COR-L47 (cell line): ENCODE measurements at regions not wholly inside any gene's neighbourhood (a gene's known extent, or its start where the extent isn't known, plus 50 kb on each side); places are given as distances from the start of the nearest gene placed in this dataset.
"Not testable (repeated sequence)": the region's sequence is repeated elsewhere in the genome, so short reads cannot be mapped to it uniquely, and the experiment has no call there.

Experiments
- DNase-seq: peaks from one replicate; lab custom pipeline; 2025; lab: John Stamatoyannopoulos, UW

DNA sequence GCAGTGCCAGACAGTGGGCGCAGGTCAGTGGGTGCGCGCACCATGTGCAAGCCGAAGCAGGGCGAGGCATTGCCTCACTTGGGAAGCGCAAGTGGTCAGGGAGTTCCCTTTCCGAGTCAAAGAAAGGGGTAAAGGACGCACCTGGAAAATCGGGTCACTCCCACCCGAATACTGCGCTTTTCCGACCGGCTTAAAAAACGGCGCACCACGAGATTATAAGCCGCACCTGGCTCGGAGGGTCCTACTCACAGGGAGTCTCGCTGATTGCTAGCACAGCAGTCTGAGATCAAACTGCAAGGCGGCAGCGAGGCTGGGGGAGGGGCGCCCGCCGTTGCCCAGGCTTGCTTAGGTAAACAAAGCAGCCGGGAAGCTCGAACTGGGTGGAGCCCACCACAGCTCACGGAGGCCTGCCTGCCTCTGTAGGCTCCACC lies 77.9 kb downstream of the NR4A2 start:
- peak; percentile 21 for DNase-seq

DNA sequence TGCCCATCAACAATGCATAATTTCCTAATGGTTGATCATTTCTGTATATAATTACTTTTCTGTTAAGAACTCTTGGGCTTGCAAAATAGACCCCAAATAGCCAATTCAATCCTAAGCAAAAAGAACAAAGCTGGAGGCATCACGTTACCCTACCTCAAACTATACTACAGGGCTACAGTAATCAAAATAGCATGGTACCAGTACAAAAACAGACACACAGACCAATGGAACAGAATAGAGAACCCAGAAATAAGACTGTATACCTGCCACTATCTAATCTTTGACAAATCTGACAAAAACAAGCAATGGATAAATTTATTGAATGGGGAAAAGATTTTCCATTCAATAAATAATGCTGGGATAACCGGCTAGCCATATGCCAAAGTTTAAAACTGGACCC lies 78.8 kb downstream of the NR4A2 start:
- no peak for DNase-seq

DNA sequence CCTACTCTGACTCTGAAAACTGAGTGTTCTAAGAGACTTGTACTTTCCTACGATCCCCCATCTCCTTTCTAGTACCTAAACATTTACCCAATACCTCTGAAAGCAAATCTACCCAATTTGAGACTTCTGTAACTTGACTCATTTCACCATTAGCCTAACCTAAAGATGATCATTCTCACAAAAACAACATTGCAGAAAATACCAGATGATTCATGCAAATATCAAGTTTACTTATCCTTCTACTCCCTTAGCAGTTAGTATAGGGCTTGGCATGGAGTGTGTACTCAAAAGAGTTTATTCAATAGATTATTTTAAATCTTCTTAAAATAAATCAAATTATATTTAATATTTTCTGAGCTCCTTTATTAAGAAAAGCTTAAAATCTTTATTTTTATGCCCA lies 89.6 kb downstream of the NR4A2 start:
- DNase-seq = no peak

DNA sequence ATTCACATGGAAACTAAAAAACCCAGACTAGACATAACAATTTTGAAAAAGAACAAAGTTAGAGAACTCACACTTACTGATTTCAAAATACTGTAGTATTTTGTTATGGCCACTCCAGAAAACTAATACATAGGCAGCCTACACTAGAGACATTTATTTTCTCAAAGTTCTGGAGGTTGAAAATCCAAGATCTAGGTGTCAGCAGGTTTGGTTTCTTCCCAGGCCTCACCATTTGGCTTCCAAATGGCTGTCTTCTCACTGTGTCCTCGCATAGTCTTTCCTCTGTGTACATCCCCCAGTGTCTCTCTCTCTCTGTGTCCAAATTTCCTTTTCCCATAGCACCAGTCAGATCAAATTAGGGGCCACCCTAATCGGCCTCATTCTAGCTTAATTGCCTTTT lies 95.0 kb downstream of the NR4A2 start:
- DNase-seq = no peak

DNA sequence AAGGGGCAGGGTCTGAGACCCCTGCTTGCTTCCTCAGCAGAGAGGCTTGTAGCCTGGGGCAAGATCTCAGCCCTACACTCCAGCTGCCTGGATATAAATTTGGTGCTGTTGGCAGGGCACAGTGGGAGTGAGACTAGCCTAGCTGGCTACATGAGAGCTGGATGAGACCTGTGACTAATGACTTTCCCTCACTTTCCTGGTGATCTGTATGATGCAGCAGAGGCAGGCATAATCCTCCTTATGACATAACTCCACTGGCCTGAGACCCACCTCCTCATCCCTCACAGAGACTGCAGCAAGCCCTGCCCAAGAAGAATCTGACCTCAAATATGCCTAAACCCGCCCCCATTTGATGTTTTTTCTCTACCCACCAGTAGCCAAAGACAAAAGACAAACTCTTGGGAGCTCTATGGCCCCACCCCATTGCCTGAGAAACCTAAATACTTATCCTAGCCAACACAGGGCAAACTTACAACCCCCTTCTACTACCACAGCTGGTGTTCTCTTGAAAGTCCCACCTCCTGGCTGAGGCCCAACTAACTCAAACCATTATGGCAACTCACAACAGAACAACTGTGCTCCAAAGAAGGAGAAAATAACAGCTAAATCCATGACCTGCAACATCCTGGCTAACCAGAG lies 102.7 kb downstream of the NR4A2 start:
- peak; percentile 2 for DNase-seq

DNA sequence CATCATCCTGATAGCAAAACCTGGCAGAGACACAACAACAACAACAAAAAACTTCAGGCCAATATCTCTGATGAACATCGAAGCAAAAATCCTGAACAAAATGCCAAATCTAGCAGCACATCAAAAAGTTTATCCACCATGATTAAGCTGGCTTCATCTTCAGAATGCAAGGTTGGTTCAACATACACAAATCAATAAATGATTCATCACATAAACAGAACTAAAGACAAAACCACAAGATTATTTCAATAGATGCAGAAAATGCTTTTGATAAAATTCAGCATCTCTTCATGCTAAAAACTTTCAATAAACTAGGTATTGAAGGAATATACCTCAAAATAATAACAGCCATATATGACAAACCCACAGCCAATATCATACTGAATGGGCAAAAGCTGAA lies 109.2 kb downstream of the NR4A2 start:
- DNase-seq = not testable (repeated sequence)

DNA sequence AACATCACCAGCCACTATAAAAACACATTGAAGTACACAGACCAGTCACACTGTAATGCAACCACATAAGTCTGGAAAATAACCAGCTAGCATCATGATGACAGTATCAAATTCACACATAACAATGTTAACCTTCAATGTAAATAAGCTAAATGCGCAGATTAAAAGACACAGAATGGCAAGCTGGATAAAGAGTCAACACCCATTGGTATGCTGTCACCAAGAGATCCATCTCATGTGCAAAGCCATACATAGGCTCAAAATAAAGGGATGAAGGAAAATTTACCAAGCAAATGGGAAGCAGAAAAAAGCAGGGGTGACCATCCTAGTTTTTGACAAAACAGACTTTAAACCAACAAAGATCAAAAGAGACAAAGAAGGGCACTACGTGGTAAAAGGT lies 110.8 kb downstream of the NR4A2 start:
- DNase-seq = no peak

DNA sequence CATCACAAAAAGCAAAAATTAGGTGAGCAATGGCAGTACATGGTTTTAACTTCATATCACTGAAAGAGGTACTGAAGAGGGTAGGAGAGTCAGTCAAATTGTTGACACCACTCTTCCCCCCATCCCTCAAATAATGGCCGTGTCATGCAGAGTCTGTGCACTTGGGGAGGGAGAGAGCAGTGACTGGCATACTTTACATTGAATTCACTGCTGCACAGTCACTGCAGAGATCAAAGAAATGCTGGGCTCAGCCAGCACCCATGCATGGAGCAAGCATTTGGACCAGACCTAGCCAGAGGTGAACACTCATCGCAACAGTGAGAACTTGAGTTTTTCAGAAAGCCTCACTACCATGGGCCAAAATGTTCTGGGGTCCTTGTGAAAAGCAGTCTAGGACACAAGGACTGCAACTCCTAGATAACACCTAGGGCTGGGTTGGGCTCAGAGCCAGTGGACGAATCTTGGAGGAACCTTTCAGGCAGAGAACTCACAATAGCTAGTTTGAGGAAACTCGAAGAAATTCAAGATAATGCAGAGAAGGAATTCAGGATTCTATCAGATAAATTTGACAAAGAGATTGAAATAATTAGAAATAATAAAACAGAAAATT lies 112.9 kb downstream of the NR4A2 start:
- DNase-seq = no peak

DNA sequence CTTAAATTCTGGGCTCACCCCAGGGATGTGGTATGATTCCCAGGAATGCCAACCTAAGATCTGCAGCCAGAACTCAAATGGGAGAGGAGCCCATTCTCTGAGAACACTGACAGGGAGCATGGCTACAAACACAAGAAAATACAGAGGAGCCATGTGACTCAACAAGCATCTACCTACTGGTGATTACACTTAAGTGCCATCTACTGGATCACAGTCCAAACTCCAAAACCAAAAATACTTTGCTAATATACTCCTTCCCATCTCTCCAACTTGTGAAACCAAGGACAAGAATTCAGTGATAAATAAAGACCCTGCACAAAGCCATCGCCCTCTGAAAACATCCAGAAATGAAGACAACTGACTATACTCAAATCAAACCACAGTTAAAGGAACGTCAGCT lies 116.9 kb downstream of the NR4A2 start:
- DNase-seq = no peak

DNA sequence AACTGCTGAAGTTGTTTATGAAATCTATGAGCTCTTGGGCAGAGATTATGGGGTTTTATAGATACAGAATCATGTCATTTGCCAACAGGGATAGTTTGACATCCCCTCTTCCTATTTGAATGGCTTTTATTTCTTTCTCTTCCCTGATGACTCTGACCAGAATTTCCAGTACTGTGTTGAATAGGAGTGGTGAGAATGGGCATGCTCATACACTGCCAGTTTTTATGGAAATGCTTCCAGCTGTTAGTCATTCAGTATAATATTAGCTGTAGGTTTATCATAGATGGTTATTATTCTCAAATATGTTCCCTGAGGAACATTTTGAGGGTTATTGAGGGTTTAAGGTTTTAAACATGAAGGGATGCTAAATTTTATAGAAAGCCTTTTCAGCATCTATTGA lies 121.2 kb downstream of the NR4A2 start:
- no peak for DNase-seq

DNA sequence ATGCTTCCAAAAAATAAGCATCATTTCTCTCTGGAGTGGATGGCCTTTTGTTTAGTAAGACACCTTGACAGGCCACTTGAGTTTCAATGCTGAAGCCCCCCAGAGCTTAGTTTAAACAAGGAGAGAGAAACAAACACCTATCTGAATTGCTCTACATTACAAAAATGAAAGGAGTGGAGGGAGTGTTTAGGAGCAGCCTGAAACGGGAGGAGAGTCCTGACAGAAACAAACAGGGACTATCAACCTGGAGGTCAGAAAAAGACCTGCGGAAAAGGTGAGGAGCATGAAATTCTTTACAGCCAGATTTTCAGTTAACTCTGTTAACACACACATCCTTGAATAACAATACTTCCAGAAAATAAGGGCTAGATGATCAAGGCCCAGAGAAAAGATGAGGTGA lies 126.2 kb downstream of the NR4A2 start:
- no peak for DNase-seq

DNA sequence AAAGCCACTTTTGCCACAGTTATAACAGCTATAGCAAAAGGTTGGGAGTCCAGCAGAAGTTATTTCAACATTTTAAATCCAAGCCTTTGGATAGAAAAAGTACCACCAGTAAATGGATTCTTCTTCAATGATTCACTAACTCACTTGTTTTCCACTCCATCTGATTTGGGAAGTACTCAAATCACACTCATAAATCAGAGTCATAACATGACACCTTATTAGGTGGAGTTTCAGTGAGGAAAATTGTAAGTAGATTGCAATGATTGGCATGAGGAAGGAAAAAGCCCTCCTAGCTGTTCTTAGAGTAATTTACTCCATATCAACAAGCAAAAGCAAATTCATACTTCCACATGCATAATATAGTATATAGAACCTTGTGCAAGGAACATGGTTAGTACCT lies 132.9 kb downstream of the NR4A2 start:
- DNase-seq = no peak

DNA sequence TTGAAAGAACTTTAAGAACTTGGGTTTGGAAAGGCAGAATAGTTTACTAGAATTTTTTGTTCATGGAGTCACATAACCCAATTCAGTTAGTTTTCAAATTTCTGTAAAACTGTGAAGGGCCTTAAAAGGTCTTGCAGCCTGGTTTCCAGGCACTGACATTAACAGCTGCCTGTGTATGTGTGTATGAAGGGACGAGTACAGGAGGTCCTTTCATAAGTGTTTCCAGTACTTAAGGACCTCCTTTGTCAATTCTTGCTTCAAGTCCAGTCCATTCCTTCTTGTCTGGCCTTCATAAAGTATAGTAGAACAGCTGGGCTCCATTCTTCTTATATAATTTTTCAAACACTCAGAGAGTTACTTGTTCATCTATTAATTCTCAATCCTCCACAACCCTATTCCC lies 136.5 kb downstream of the NR4A2 start:
- no peak for DNase-seq

DNA sequence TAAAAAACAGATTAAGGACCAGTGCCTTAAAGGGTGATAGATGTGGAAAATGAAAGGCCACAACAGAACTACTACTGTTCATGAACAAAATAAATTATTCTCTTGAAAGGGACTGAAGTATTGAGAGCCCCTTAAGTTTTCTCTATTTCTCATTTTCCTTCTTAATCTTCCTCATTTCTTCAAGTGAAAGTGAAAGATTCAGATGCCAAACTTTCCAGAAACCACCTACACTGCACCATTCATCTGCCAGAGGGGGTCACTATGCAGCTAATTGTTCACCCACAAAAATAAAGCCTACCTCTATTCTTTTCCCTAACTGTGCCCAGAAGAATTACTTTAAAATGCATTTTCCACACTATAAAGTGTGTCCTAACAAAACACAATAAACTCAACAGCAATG lies 140.1 kb downstream of the NR4A2 start:
- DNase-seq = no peak

DNA sequence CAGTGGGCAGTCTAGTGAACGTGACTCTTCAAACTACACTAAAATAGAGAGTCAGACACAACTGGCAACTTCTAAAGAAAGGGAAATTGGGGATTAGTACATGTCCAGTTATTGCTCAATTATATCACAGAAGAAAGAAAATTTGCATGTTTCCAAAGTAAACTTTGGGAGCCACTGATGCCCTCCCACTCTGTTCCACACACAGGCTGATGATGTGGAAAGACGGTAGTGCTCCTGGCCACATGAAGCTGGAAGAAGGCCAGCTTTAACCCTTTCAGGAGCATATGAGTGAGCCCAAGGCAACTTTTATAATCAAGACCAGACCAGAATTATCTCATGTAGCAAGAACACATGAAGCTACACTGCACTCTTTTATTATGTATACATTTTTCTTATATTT lies 141.0 kb downstream of the NR4A2 start:
- DNase-seq = no peak

DNA sequence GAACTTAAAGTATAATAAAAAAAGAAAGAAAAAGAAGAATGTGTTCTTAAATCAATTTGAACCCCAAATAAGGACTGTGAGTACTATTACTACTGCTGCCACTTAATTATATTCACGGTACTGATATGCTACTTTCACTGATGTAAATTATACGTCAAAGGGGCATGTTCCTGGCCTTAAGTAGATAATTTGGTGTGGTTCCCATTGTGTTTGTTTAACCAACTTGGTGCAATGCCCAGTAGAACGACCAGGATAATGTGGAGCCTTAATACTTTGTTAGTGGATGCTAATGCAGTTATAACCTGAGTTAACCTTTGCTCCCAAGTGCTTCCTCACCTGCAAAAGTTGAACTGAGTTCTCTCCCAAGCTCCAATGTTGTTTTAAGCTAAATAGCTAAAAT lies 142.0 kb downstream of the NR4A2 start:
- DNase-seq = peak; percentile 29

DNA sequence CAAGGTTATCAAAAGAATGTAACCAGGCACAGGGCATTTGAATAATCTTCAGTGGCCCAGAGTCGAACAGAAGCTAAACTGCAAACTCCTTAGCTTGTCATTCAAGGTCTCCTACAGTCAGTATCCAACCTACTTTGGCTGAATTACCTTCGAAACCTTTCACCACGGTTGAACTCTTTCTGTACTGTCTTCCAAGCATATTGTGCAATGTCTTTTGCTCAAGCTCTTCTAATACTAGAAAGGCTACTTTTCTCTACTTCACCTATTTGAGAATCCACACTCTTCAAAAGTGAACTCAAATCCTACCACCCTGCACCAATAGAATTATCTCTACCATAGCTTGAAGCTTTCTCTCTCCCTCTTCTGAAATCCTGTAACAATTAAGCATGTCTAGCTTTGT lies 142.9 kb downstream of the NR4A2 start:
- no peak for DNase-seq

DNA sequence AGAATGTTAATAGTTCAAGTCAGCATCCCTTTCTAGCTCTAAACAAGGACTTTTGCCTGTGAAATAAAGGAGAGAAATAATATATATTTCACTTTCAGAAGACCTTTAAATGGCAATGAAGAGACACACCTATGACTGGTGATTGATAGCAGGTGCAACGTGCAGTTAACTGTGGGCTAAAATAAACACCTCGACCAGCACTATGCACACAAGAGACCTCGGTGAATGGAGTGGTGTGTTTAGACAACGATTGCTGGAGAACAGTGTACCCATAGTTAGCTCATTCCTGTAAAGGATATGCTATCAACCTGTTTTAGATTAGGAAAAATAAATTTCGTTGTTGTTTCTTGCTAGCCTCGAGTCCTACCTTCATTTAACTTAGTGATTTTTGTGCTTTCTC lies 143.4 kb downstream of the NR4A2 start:
- peak; percentile 63 for DNase-seq

DNA sequence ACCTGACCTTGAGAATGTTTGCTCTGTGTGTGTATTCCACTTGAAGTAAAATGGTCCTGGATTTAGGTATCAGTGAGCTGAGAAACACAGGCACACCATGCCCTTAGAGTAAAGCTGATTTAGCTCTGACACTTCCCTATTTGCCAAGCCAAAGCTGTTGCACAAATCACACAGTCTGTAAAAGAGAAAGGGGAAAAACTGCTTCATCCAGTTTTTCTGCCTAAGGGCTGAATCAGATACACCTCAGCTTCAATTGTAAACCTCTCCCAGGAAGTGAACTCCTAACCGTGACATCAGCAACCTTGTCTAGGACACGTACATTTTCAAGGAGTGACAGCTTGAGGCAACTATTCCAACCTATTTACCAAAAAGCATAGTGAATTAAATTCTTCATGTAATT lies 150.4 kb downstream of the NR4A2 start:
- no peak for DNase-seq

DNA sequence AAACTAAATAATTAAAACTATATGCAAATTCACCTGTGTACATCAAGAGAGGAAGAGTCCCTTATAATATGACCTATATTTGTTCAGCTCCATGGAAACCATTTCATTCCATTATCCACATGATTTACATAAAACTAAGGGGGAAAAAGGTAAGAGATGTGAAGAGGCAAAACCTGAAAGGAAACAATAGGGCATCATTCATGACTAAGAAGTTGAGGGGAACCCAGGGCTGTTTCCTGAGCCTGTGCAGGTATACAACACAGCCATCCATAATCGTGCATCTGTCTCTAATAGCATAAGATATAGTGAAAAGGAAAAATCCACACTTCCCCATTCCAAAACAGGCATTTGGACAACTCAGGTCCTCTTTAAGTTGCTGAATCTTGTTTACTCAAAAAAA lies 151.3 kb downstream of the NR4A2 start:
- no peak for DNase-seq

DNA sequence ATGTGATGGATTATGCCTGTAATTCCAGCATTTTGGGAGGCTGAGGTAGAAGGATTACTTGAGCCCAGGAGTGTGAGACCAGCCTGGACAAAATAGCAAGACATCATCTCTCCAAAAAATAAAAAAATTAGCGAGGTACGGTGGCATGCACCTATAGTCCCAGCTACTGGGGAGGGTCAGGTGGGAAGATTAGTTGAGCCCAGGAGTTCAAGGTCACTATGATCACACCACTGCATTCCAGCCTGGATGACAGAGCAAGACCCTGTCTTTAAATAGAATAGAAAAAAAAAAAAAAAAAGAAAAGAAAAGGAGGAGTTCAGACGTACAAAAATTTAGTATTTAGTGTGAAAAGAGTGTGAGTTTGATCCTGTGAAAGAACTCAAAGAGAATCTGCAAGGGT lies 154.9 kb downstream of the NR4A2 start:
- DNase-seq = no peak

DNA sequence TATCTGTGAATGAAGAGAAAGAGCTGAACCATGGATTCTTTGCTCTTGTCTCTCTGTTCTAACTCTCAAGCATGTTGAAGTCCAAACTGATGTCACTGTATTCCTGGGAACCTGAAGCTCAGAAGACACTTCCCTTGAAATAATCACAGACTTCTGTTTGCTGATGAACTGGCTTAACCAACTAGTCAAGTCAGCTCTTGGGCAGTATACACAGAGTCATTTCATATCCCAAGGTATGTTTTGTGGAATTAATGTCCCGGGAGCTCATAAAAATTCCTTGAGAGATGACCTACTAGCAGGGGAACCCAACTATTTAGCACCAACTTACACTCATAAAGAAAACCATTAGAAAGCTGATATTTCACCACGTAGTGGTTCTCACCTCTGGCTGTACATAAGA lies 156.6 kb downstream of the NR4A2 start:
- no peak for DNase-seq

DNA sequence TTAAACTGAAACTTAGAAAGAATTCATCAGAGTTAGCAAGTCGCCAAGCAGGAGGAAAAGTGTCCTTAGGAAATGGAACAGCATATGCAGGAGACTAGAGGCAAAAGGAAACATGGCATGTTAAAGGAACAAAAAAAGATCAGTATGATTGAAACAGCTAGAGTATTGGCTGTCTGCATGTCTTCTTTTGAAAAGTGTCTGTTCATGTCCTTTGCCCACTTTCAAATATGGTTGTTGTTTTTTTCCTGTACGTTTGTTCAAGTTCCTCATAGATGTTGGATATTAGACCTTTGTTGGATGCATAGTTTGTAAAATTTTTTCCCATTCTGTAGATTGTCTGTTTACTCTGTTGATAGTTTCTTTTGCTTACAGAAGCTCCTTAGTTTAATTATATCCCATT lies 161.6 kb downstream of the NR4A2 start:
- no peak for DNase-seq

DNA sequence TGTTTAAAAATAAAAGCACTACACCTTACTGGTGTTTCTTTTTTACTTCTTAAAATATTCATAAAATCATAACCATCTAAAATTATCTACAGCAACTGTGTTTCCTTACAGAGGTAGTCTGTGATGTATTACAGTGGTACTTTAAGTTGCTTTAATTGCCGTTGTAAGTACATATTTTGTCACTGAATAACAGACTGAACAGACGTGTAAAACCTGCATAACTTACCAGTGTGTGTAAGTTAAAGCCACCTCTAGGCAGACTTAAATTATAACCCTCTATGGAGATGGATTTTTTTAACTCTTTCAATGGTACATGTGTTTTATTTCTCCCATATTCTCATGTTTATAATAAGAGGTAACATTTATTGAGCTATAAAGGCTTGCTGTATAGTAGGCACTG lies 166.8 kb downstream of the NR4A2 start:
- no peak for DNase-seq
